Sigmoid colon (tissue), 6 donors: ENCODE measurements at regions not wholly inside any gene's neighbourhood (a gene's known extent, or its start where the extent isn't known, plus 50 kb on each side); places are given as distances from the start of the nearest gene placed in this dataset.

Experiments used
- DNase-seq: peaks from one replicate; pipeline ENCODE4 v3.0.0-alpha.2; 2019
- H3K27ac ChIP-seq, 4 donors: fragments of 200-600 bp; sonication (generic); one replicate each; pipeline ENCODE4 v1.5.1; 2016 to 2019; ENCODE audit warnings: mild to moderate bottlenecking in 1 of 4
- H3K27me3 ChIP-seq, 3 donors: fragments of 200-600 bp; sonication (generic); one replicate each; pipeline ENCODE4 v1.5.1; 2019; ENCODE audit warnings: mild to moderate bottlenecking in 1 of 3
- H3K36me3 ChIP-seq, 4 donors: fragments of 200-600 bp; sonication (generic); one replicate each; pipeline ENCODE4 v1.5.1; 2016 to 2019
- H3K4me1 ChIP-seq, 4 donors: fragments of 200-600 bp; sonication (generic); one replicate each; pipeline ENCODE4 v1.5.1; 2017 to 2019
- H3K4me3 ChIP-seq, 4 donors: fragments of 200-600 bp; sonication (generic); one replicate each; pipeline ENCODE4 v1.5.1; 2017 to 2019; ENCODE audit warnings: mild to moderate bottlenecking in 2 of 4, moderate library complexity in 1 of 4
- H3K9me3 ChIP-seq, 4 donors: fragments of 200-600 bp in 3 of 4; sonication (generic) in 3 of 4; one replicate each; pipeline versions ENCODE4 v1.5.1 to v1.6.1; 2013 to 2019
- EP300 ChIP-seq, 4 donors: sonication (generic); formaldehyde crosslinking; IDR thresholded peaks; one replicate each; pipeline ENCODE4 v1.6.1; 2017; ENCODE audit warnings: antibody characterized with exemption in 4 of 4
- POLR2A ChIP-seq, 2 donors: fragments of 450-650 bp; IDR thresholded peaks; one replicate each; pipeline ENCODE4 v1.6.1; 2016; ENCODE audit warnings: antibody characterized with exemption in 2 of 2, mild to moderate bottlenecking in 2 of 2, moderate library complexity in 2 of 2
- POLR2AphosphoS5 ChIP-seq, 4 donors: sonication (generic); formaldehyde crosslinking; IDR thresholded peaks; one replicate each; pipeline ENCODE4 v1.6.1; 2017; ENCODE audit warnings: antibody characterized with exemption in 4 of 4
- WGBS, 2 donors: extraction: QIAGEN DNeasy Blood & Tissue Kit; methylation state at CpG; one replicate each; pipeline ENCODE4 v1.1.7; 2013; 5-methylcytosine and 5-hydroxymethylcytosine counted together
- intact Hi-C: fragments of 100-400 bp; cut with DNase I; formaldehyde crosslinking; loops from one replicate; pipeline ENCODE4 v1.15.1; 2023
- TF ChIP-seq, protein P1 (sequence below), 4 experiments: fragments of 450-650 bp in 3 of 4; fragments of 200-600 bp in 1 of 4; IDR thresholded peaks; one replicate each; pipeline ENCODE4 v1.5.1; 2016 to 2019; ENCODE audit warnings: antibody characterized with exemption in 4 of 4, mild to moderate bottlenecking in 3 of 4, moderate library complexity in 2 of 4
- donor health status: healthy with polysubstance abuse.
- donor health status: healthy.

GRCh38 chr3:115375362-115375761 is 228.3 kb upstream of the ZBTB20 start:
- no peak for TF ChIP-seq POLR2AphosphoS5 (IDR thresholded peaks at IDR 0.05)
- TF ChIP-seq, protein P1, sequence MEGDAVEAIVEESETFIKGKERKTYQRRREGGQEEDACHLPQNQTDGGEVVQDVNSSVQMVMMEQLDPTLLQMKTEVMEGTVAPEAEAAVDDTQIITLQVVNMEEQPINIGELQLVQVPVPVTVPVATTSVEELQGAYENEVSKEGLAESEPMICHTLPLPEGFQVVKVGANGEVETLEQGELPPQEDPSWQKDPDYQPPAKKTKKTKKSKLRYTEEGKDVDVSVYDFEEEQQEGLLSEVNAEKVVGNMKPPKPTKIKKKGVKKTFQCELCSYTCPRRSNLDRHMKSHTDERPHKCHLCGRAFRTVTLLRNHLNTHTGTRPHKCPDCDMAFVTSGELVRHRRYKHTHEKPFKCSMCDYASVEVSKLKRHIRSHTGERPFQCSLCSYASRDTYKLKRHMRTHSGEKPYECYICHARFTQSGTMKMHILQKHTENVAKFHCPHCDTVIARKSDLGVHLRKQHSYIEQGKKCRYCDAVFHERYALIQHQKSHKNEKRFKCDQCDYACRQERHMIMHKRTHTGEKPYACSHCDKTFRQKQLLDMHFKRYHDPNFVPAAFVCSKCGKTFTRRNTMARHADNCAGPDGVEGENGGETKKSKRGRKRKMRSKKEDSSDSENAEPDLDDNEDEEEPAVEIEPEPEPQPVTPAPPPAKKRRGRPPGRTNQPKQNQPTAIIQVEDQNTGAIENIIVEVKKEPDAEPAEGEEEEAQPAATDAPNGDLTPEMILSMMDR (IDR thresholded peaks at IDR 0.05): no peak
- TF ChIP-seq EP300 (IDR thresholded peaks at IDR 0.05): no peak
- no peak for TF ChIP-seq POLR2A (IDR thresholded peaks at IDR 0.05)
- intact Hi-C loops: no loop called here
- 78 to 88% methylated on average over 2 of the region's 2 CpGs for WGBS, 2 donors
- Histone ChIP-seq H3K9me3 (no peaks in the 10 kb centered on the region), H3K27ac (no peak overlapping the region), H3K4me1 (no peaks in the 10 kb centered on the region), H3K27me3 (no peaks in the 10 kb centered on the region), H3K36me3 (no peaks in the 10 kb centered on the region), H3K4me3 (no peak overlapping the region)
- no peak for DNase-seq

GRCh38 chr3:115380883-115381572 is 233.9 kb upstream of the ZBTB20 start:
- intact Hi-C loops: no loop called here
- WGBS, 2 donors: 95 to 96% methylated on average over 3 of the region's 3 CpGs
- DNase-seq: no peak
- H3K4me1 ChIP-seq: no peaks in the 10 kb centered on the region
- no peaks in the 10 kb centered on the region for H3K36me3 ChIP-seq
- H3K9me3 ChIP-seq: no peaks in the 10 kb centered on the region
- no peak overlapping the region for H3K4me3 ChIP-seq
- H3K27me3 ChIP-seq: no peaks in the 10 kb centered on the region
- TF ChIP-seq, protein P1 (IDR thresholded peaks at IDR 0.05): no peak
- TF ChIP-seq POLR2A (IDR thresholded peaks at IDR 0.05): no peak
- H3K27ac ChIP-seq: no peak overlapping the region

DNA sequence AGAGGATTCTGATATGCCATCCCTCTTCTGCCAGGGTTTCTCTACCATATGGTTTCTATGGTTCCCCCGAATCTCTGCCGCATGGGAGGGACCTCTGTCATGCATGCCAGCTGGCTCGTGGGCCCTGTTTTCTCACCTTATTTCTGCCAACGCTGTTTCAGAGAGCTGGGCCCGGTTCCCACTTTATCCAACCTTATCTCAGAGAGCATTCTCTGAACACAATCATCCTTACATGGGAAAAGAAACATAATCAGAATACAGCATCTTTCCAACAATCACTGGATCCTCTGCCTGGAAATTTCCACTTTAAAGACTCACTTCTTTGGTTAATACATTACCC is 234.5 kb upstream of the ZBTB20 start:
- intact Hi-C loops: no loop called here
- Histone ChIP-seq H3K4me3 (no peak overlapping the region), H3K9me3 (no peaks in the 10 kb centered on the region), H3K27ac (no peak overlapping the region), H3K27me3 (no peaks in the 10 kb centered on the region), H3K36me3 (no peaks in the 10 kb centered on the region), H3K4me1 (no peaks in the 10 kb centered on the region)
- 76 to 83% methylated on average over 5 of the region's 5 CpGs for WGBS, 2 donors
- TF ChIP-seq, protein P1 (IDR thresholded peaks at IDR 0.05): no peak
- DNase-seq: no peak

DNA sequence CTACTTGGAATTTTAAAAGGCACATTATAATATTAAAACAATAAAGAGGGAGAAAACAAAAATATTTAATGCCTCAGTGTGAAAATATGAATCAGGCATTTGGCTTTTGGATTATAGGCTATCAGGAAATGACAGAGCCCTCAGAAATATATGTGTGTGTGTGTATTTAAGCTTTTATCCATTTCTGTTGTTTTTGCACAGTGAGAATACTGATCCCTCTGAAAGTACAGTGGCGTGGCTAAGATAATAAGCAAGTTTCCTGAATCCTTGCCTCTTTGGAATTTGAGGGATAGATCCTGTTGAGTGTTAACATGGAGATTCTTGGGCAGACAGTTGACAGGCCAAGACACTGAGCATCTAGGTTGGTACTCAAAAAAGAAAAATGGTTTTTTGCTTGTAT is 234.8 kb upstream of the ZBTB20 start:
- Histone ChIP-seq H3K4me1 (no peaks in the 10 kb centered on the region), H3K36me3 (no peaks in the 10 kb centered on the region), H3K27ac (no peak overlapping the region), H3K4me3 (no peak overlapping the region), H3K9me3 (no peaks in the 10 kb centered on the region), H3K27me3 (no peaks in the 10 kb centered on the region)
- WGBS, 2 donors: 60 to 73% methylated on average over 1 of the region's 1 CpG
- intact Hi-C loops: no loop called here
- TF ChIP-seq, protein P1 (IDR thresholded peaks at IDR 0.05): no peak
- no peak for TF ChIP-seq EP300 (IDR thresholded peaks at IDR 0.05)
- no peak for TF ChIP-seq POLR2AphosphoS5 (IDR thresholded peaks at IDR 0.05)
- TF ChIP-seq POLR2A (IDR thresholded peaks at IDR 0.05): no peak
- no peak for DNase-seq

- 94 to 97% methylated on average over 1 of the region's 1 CpG for WGBS, 2 donors
- no peak overlapping the region for H3K27ac ChIP-seq
- H3K9me3 ChIP-seq: no peaks in the 10 kb centered on the region
- H3K4me3 ChIP-seq: no peak overlapping the region
- DNase-seq: no peak
- intact Hi-C loops: no loop called here
- no peaks in the 10 kb centered on the region for H3K4me1 ChIP-seq
- H3K36me3 ChIP-seq: no peaks in the 10 kb centered on the region
- H3K27me3 ChIP-seq: no peaks in the 10 kb centered on the region
- TF ChIP-seq, protein P1 (IDR thresholded peaks at IDR 0.05): no peak
- TF ChIP-seq POLR2A (IDR thresholded peaks at IDR 0.05) (no peak), POLR2AphosphoS5 (IDR thresholded peaks at IDR 0.05) (no peak), EP300 (IDR thresholded peaks at IDR 0.05) (no peak)
Observed at GRCh38 chr3:115384381-115384780, 237.3 kb upstream of the ZBTB20 start.
